ENCODE measurements at regions not wholly inside any gene's neighbourhood (a gene's known extent, or its start where the extent isn't known, plus 50 kb on each side); places are given as distances from the start of the nearest gene placed in this dataset.
"Not testable (repeated sequence)": the region's sequence is repeated elsewhere in the genome, so short reads cannot be mapped to it uniquely, and the experiment has no call there.

DNA sequence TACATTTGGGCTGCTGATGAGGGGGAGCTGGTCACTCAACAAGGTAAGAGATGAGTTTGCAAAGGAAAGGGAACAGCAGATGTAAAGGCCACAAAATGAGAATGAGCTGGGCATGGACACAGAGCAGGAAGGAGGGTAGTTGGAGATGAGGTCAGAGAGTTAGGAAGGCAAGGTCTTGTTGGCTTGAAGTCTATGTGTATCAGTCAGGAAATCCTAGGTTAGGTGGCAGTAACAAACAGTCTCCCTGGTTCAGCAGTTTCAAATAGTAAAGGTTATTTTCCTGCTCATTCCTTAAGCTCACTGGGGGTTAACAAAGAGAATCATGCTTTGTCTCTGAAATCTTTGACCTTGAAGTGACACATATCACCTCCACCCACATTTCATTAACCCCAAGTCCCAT is 58.3 kb upstream of the ARL4C start:
- TF ChIP-seq POLR2AphosphoS5 (IDR thresholded peaks at IDR 0.05; ENCODE audit: low read depth, low read length), result no peak
- no peak for TF ChIP-seq POLR2A (IDR thresholded peaks at IDR 0.05; ENCODE audit: low read depth, low read length)
- no peak for TF ChIP-seq PAX5 (IDR thresholded peaks at IDR 0.05; ENCODE audit: insufficient read depth, low read length, severe bottlenecking)
- no peak for TF ChIP-seq POU2F2 (IDR thresholded peaks at IDR 0.05; ENCODE audit: low read depth, low read length)
- TF ChIP-seq TAF1 (IDR thresholded peaks at IDR 0.05; ENCODE audit: low read depth, low read length), result no peak
- TF ChIP-seq SPI1 (IDR thresholded peaks at IDR 0.05; ENCODE audit: low read depth, low read length), result no peak
- FAIRE-seq, result no peak
- no peak for DNase-seq (ENCODE audit: insufficient read length, low spot score)

DNA sequence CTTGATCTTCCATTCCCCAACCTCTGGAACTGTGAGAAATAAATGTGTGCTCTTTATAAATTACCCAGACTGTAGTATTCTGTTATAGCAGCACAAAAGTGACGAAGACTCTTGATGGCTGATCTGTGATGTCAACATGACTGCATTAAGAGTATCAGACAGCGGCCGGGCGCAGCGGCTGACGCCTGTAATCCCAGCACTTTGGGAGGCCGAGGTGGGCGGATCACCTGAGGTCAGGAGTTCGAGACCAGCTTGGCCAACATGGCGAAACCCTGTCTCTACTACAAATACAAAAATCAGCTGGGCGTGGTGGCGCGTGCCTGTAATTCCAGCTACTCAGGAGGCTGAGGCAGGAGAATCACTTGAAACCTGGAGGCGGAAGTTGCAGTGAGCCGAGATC is 56.3 kb upstream of the ARL4C start:
- DNase-seq (ENCODE audit: insufficient read length, low spot score); FAIRE-seq: not testable (repeated sequence)

DNA sequence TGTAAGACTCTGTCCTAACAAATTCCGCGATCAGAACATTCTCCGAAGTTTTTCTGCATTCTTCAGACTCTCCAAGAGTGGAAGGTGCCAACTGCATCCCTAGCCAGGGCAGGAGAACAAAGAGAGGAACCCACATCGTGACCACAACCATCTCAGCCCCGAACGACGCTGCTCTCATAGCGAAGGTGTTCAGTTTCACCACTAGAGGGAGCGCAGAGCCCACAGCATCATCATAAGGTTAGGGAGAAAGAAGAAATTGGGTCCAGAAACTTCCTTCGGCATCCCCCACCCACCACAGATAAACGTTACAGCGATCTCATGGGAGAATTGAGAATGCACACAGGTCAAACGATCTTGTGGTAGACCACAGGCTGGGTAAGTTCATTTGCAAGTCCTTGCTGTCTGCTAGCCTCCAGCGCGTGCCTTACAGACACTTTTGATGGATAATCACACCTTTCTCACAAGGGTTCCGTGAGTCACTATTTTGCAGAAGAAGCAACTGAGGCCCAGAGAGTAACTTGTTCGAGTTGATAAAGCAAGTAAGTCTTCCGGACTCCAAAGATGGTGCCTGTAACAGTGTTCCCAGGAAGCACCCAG is 53.7 kb upstream of the ARL4C start:
- FAIRE-seq, result peak; percentile 70
- DNase-seq (ENCODE audit: insufficient read length, low spot score), result peak; percentile 59
- TF ChIP-seq SPI1 (IDR thresholded peaks at IDR 0.05; ENCODE audit: low read depth, low read length) (0 out of 2 replicates have a peak, but pooled peaks have one; percentile 7), TAF1 (IDR thresholded peaks at IDR 0.05; ENCODE audit: low read depth, low read length) (no peak), POLR2AphosphoS5 (IDR thresholded peaks at IDR 0.05; ENCODE audit: low read depth, low read length) (no peak)

DNA sequence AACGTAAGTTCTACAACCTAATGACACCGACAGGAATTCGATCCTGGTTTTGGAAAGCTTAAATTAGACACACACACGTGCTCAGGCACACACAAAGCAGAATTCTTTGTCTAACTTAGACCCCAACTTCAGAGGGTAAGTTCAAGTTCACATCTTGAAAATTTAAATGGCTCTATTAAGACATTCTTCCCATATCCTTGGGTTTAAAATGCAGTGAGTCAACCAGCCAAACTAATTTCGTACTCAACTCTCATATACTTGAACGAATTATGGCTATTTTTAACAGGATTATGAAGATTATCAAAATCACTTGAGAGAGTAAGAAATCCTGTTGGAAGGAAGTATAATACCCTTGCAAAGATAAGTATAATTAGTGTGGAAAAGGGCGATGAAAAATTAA is 53.2 kb upstream of the ARL4C start:
- no peak for FAIRE-seq
- no peak for DNase-seq (ENCODE audit: insufficient read length, low spot score)
- TF ChIP-seq SPI1 (IDR thresholded peaks at IDR 0.05; ENCODE audit: low read depth, low read length), result no peak
- no peak for TF ChIP-seq PAX5 (IDR thresholded peaks at IDR 0.05; ENCODE audit: insufficient read depth, low read length, severe bottlenecking)
- no peak for TF ChIP-seq POLR2A (IDR thresholded peaks at IDR 0.05; ENCODE audit: low read depth, low read length)
- TF ChIP-seq POLR2AphosphoS5 (IDR thresholded peaks at IDR 0.05; ENCODE audit: low read depth, low read length), result no peak
- no peak for TF ChIP-seq TAF1 (IDR thresholded peaks at IDR 0.05; ENCODE audit: low read depth, low read length)
- no peak for TF ChIP-seq POU2F2 (IDR thresholded peaks at IDR 0.05; ENCODE audit: low read depth, low read length)

DNA sequence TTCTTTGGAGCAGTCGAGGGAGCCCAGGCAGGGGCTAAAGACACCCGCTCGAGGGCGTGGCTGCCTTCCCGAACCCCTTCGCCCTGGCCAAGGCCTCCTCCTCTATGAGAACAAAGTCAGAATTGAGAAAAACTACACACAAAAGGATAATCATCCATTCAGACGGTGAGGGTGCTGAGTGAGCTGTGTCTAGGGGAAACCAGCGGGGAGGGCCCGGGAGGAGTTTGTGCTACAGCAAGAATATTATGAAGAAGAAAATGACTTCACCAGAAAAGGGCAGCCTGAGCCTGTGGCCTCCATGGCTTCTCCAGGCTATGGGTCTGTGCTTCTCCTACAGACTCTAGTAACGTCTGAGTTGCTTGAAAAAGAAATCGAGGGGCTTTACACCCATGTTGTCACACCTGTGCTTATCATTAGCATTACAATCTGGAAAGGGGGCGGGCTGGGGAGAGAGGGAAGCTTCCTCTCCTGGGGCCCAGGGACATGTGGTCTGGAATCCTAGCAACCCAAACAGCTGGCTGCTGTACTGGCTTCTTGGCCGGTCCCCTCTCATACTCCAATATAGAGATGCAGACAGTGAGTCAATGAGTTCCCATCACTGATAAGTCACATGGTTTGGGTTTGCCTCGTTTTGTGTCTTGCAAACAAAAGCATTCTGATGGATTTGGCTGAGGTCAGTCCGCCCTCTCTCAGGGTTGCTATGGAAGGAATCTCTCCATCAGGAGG is 52.0 kb upstream of the ARL4C start:
- DNase-seq (ENCODE audit: insufficient read length, low spot score) (no peak), FAIRE-seq (no peak)
- no peak for TF ChIP-seq POU2F2 (IDR thresholded peaks at IDR 0.05; ENCODE audit: low read depth, low read length)
- no peak for TF ChIP-seq SPI1 (IDR thresholded peaks at IDR 0.05; ENCODE audit: low read depth, low read length)
- no peak for TF ChIP-seq TAF1 (IDR thresholded peaks at IDR 0.05; ENCODE audit: low read depth, low read length)
- no peak for TF ChIP-seq POLR2AphosphoS5 (IDR thresholded peaks at IDR 0.05; ENCODE audit: low read depth, low read length)
- no peak for TF ChIP-seq POLR2A (IDR thresholded peaks at IDR 0.05; ENCODE audit: low read depth, low read length)
- no peak for TF ChIP-seq PAX5 (IDR thresholded peaks at IDR 0.05; ENCODE audit: insufficient read depth, low read length, severe bottlenecking)

DNA sequence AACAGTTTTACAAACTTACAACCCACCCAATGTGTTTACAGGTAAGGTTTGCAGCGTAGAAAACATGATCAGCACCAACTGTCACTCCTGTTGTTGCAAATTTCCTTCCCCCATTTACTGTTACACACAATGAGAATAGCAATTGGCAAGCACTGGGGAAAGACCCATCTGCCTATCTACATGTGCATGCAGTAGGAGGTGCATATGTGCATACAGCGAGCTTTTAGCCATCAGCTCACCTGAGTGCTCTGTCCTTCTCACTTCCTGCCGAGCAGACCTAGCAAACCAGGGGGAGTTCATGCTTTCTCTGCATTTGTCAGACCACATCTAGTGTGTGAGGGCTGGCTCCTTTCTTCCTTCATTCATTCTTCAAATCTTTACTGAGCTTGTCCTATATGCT is 49.9 kb upstream of the ARL4C start:
- no peak for TF ChIP-seq TAF1 (IDR thresholded peaks at IDR 0.05; ENCODE audit: low read depth, low read length)
- TF ChIP-seq POU2F2 (IDR thresholded peaks at IDR 0.05; ENCODE audit: low read depth, low read length), result no peak
- no peak for TF ChIP-seq PAX5 (IDR thresholded peaks at IDR 0.05; ENCODE audit: insufficient read depth, low read length, severe bottlenecking)
- TF ChIP-seq POLR2A (IDR thresholded peaks at IDR 0.05; ENCODE audit: low read depth, low read length), result no peak
- TF ChIP-seq SPI1 (IDR thresholded peaks at IDR 0.05; ENCODE audit: low read depth, low read length), result no peak
- no peak for TF ChIP-seq POLR2AphosphoS5 (IDR thresholded peaks at IDR 0.05; ENCODE audit: low read depth, low read length)
- no peak for DNase-seq (ENCODE audit: insufficient read length, low spot score)
- no peak for FAIRE-seq

All from GM12891 (cell line).